ENCODE measurements at regions not wholly inside any gene's neighbourhood (a gene's known extent, or its start where the extent isn't known, plus 50 kb on each side); places are given as distances from the start of the nearest gene placed in this dataset.

- Histone ChIP-seq H3K9me3 (replicated peaks; ENCODE audit: control insufficient read depth, insufficient read depth, low read length) (no peaks in the 10 kb centered on the region), H3K9ac (replicated peaks; ENCODE audit: extremely low read depth, insufficient read depth, low read length) (no peak overlapping the region), H3K4me1 (ENCODE audit: control insufficient read depth, extremely low read depth, insufficient read depth, low read length) (no peaks in the 10 kb centered on the region), H3K4me3 (replicated peaks in 1 of 3; ENCODE audit: insufficient read depth in 1 of 3, low read depth in 1 of 3, low read length in 3 of 3) (no peak overlapping the region), H2AFZ (ENCODE audit: low read depth, low read length) (no peak overlapping the region), H3K79me2 (ENCODE audit: control insufficient read depth, insufficient read depth, low read length) (no peaks in the 10 kb centered on the region), H3K36me3 (ENCODE audit: control insufficient read depth in 2 of 2, extremely low read depth in 1 of 2, insufficient read depth in 2 of 2, low read length in 2 of 2) (no peaks in the 10 kb centered on the region), H3K27me3 (ENCODE audit: control insufficient read depth in 2 of 2, insufficient read depth in 2 of 2, low read length in 2 of 2) (no peaks in the 10 kb centered on the region), H3K9me1 (replicated peaks; ENCODE audit: control insufficient read depth, extremely low read depth, insufficient read depth, low read length) (no peaks in the 10 kb centered on the region), H3K4me2 (ENCODE audit: insufficient read depth, low read length) (no peak overlapping the region), H3K27ac (ENCODE audit: insufficient read depth, low read depth, low read length) (no peak overlapping the region), H4K20me1 (replicated peaks; ENCODE audit: control insufficient read depth, extremely low read depth, insufficient read depth, low read length) (no peaks in the 10 kb centered on the region)
- POLR2A ChIA-PET: no interaction called here
- DNase-seq (ENCODE audit: low read depth, low spot score) (no peak), FAIRE-seq (no peak)
- CTCF ChIA-PET: no interaction called here
- no TSS peak for BruUV-seq (replicated peaks)
- dilution Hi-C loops (cut with MboI; ENCODE audit: extremely low pct_ligation_motif_present, low sequenced_read_pairs) (no loop called here), intact Hi-C loops (cut with micrococcal nuclease) (no loop called here)
- TF ChIP-seq POLR2A (IDR thresholded peaks at IDR 0.05; ENCODE audit: low read depth, low read length): no peak
- no peak for TF ChIP-seq EZH2 (IDR thresholded peaks at IDR 0.05; ENCODE audit: borderline replicate concordance, low read depth, low read length, severe bottlenecking)
- TF ChIP-seq CTCF (IDR thresholded peaks at IDR 0.05; ENCODE audit: extremely low read depth in 1 of 2, insufficient read depth in 1 of 2, low read depth in 1 of 2, low read length in 2 of 2): no peak
- TF ChIP-seq POLR2AphosphoS5 (IDR thresholded peaks at IDR 0.05; ENCODE audit: insufficient read depth, low read depth, low read length): no peak
- TF ChIP-seq MYC (IDR thresholded peaks at IDR 0.05; ENCODE audit: low read depth, low read length): no peak
- TF ChIP-seq MAX (IDR thresholded peaks at IDR 0.05; ENCODE audit: insufficient read depth, insufficient read length): no peak
- TF ChIP-seq JUN (IDR thresholded peaks at IDR 0.05; ENCODE audit: borderline replicate concordance, insufficient read depth, insufficient read length, low read depth): no peak
- no peak for TF ChIP-seq FOS (IDR thresholded peaks at IDR 0.05; ENCODE audit: borderline replicate concordance, insufficient read depth, low read length)
- TF ChIP-seq GATA2 (IDR thresholded peaks at IDR 0.05; ENCODE audit: insufficient read depth, insufficient read length, low read depth, low read length): no peak
These were observed 125.9 kb downstream of the EMX2 start for GRCh38 chr10:117668327-117669008.

Measured in endothelial cell of umbilical vein (primary cell).